Esophagus muscularis mucosa (tissue), 4 donors: ENCODE measurements at regions not wholly inside any gene's neighbourhood (a gene's known extent, or its start where the extent isn't known, plus 50 kb on each side); places are given as distances from the start of the nearest gene placed in this dataset.

Experiments
- DNase-seq: peaks from one replicate; pipeline ENCODE4 v3.0.0-alpha.2; 2017; ENCODE audit errors: extremely low spot score
- H3K27ac ChIP-seq, 4 donors: fragments of 200-600 bp; sonication (generic); replicated peaks in 1 of 4; 1 replicate in 3 of 4; 2 replicates in 1 of 4; pipeline ENCODE4 v1.5.1; 2016 to 2019; ENCODE audit warnings: mild to moderate bottlenecking in 1 of 4
- H3K27me3 ChIP-seq, 4 donors: fragments of 200-600 bp; sonication (generic); one replicate each; pipeline versions ENCODE4 v1.5.1 to v1.6.0; 2016 to 2019
- H3K36me3 ChIP-seq, 4 donors: fragments of 200-600 bp; sonication (generic); one replicate each; pipeline ENCODE4 v1.5.1; 2016 to 2019
- H3K4me1 ChIP-seq, 4 donors: fragments of 200-600 bp; sonication (generic); one replicate each; pipeline ENCODE4 v1.5.1; 2016 to 2019
- H3K4me3 ChIP-seq, 4 donors: fragments of 200-600 bp; sonication (generic); 1 replicate in 2 of 4; 2 replicates in 2 of 4; pipeline ENCODE4 v1.5.1; 2016 to 2019; ENCODE audit warnings: mild to moderate bottlenecking in 4 of 4, moderate library complexity in 1 of 4
- H3K9me3 ChIP-seq, 4 donors: fragments of 200-600 bp; sonication (generic); 1 replicate in 3 of 4; 2 replicates in 1 of 4; pipeline ENCODE4 v1.5.1; 2016 to 2019
- CTCF ChIP-seq, 3 experiments: fragments of 200-600 bp in 2 of 3; fragments of 450-650 bp in 1 of 3; sonication (generic) in 2 of 3; IDR thresholded peaks; one replicate each; pipeline ENCODE4 v1.5.1; 2017 to 2019; ENCODE audit warnings: antibody characterized with exemption in 3 of 3, mild to moderate bottlenecking in 2 of 3, moderate library complexity in 1 of 3
- EP300 ChIP-seq: sonication (generic); formaldehyde crosslinking; IDR thresholded peaks from one replicate; pipeline ENCODE4 v1.6.1; 2017; ENCODE audit warnings: antibody characterized with exemption
- POLR2A ChIP-seq: fragments of 450-650 bp; IDR thresholded peaks from one replicate; pipeline ENCODE4 v1.6.1; 2017; ENCODE audit warnings: antibody characterized with exemption, moderate library complexity, mild to moderate bottlenecking, low read depth
- POLR2AphosphoS5 ChIP-seq, 2 donors: sonication (generic); formaldehyde crosslinking; IDR thresholded peaks; one replicate each; pipeline ENCODE4 v1.6.1; 2017; ENCODE audit warnings: antibody characterized with exemption in 2 of 2
- WGBS: methylation state at CpG from one replicate; pipeline ENCODE4 v1.1.5; 2018; 5-methylcytosine and 5-hydroxymethylcytosine counted together
- intact Hi-C: fragments of 100-400 bp; cut with DNase I; formaldehyde crosslinking; loops from one replicate; pipeline ENCODE4 v1.15.1; 2023

GRCh38 chr11:80503990-80504389 is 1063.2 kb upstream of the TENM4 start:
- H3K36me3 ChIP-seq: no peaks in the 10 kb centered on the region
- no peaks in the 10 kb centered on the region for H3K27me3 ChIP-seq
- H3K9me3 ChIP-seq: peaks cover 0 to 8% (median 0%) of the 10 kb centered on the region in 4 donors
- 81% methylated on average over 1 of the region's 1 CpG for WGBS
- H3K4me3 ChIP-seq: no peak overlapping the region
- intact Hi-C loops: no loop called here
- no peak for DNase-seq
- TF ChIP-seq POLR2AphosphoS5 (IDR thresholded peaks at IDR 0.05) (no peak), POLR2A (no peak), EP300 (no peak), CTCF (IDR thresholded peaks at IDR 0.05) (no peak)
- no peak overlapping the region for H3K27ac ChIP-seq
- no peaks in the 10 kb centered on the region for H3K4me1 ChIP-seq

DNA sequence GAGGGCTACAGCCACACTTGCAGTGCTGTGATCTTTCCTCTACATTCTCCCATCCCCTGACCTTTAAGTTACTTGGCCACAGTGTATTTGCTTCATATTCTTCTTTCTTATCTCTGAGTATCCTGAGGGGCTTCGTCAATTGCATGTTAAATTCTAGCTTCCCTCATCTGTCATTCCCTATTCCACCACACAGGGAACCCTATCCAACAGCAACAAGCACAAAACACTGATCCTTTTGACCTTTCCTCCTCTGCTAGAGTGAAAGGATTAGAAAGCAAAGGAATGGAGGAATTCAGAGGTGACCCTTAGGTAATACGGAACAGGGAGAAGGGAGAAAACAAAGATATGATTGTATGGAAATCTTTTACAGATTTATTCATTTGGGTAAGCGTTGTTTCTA is 1061.7 kb upstream of the TENM4 start:
- Histone ChIP-seq H3K36me3 (no peaks in the 10 kb centered on the region), H3K27me3 (no peaks in the 10 kb centered on the region), H3K27ac (no peak overlapping the region), H3K4me3 (no peak overlapping the region), H3K4me1 (no peaks in the 10 kb centered on the region), H3K9me3 (peaks cover 0 to 3% (median 0%) of the 10 kb centered on the region in 4 donors)
- DNase-seq: no peak
- TF ChIP-seq CTCF (IDR thresholded peaks at IDR 0.05): no peak
- no peak for TF ChIP-seq POLR2AphosphoS5 (IDR thresholded peaks at IDR 0.05)
- no peak for TF ChIP-seq EP300
- no peak for TF ChIP-seq POLR2A
- WGBS: 52% methylated on average over 3 of the region's 3 CpGs
- intact Hi-C loops: no loop called here

DNA sequence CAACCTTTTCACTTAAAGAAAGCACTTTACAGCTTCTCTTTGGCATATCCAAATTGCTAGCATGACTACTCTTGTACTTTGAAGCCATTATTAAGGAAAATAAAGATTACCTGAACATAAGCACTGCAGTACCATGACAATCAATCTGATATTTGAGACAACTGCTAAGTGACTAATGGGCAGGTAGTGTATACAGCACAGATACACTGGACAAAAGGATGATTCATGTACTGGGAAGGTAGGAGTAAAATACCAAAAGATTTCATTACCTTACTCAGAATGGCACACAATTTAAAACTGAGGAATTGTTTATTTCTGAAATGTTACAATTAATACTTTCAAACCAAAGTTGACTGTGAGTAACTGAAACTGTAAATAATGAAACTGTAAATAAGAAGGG is 1054.3 kb upstream of the TENM4 start:
- Histone ChIP-seq H3K27ac (no peak overlapping the region), H3K4me1 (no peaks in the 10 kb centered on the region), H3K4me3 (no peak overlapping the region), H3K36me3 (no peaks in the 10 kb centered on the region), H3K27me3 (no peaks in the 10 kb centered on the region), H3K9me3 (peaks cover 0 to 20% (median 9%) of the 10 kb centered on the region in 4 donors)
- intact Hi-C loops: no loop called here
- TF ChIP-seq POLR2AphosphoS5 (IDR thresholded peaks at IDR 0.05) (no peak), CTCF (IDR thresholded peaks at IDR 0.05) (no peak), EP300 (no peak), POLR2A (no peak)
- no peak for DNase-seq

- no peak overlapping the region for H3K27ac ChIP-seq
- intact Hi-C loops: no loop called here
- H3K36me3 ChIP-seq: no peaks in the 10 kb centered on the region
- no peak for TF ChIP-seq CTCF (IDR thresholded peaks at IDR 0.05)
- TF ChIP-seq POLR2A: no peak
- TF ChIP-seq EP300: no peak
- TF ChIP-seq POLR2AphosphoS5 (IDR thresholded peaks at IDR 0.05): no peak
- no peaks in the 10 kb centered on the region for H3K4me1 ChIP-seq
- no peak for DNase-seq
- H3K27me3 ChIP-seq: no peaks in the 10 kb centered on the region
- H3K9me3 ChIP-seq: no peaks in the 10 kb centered on the region
- no peak overlapping the region for H3K4me3 ChIP-seq
Observed at GRCh38 chr11:80487952-80488351, 1047.1 kb upstream of the TENM4 start.

GRCh38 chr11:80486678-80487077 is 1045.8 kb upstream of the TENM4 start:
- no peak for DNase-seq
- no peaks in the 10 kb centered on the region for H3K27me3 ChIP-seq
- intact Hi-C loops: no loop called here
- WGBS: 84% methylated on average over 4 of the region's 4 CpGs
- TF ChIP-seq CTCF (IDR thresholded peaks at IDR 0.05): no peak
- no peak for TF ChIP-seq POLR2AphosphoS5 (IDR thresholded peaks at IDR 0.05)
- TF ChIP-seq POLR2A: no peak
- TF ChIP-seq EP300: no peak
- no peaks in the 10 kb centered on the region for H3K4me1 ChIP-seq
- H3K27ac ChIP-seq: no peak overlapping the region
- H3K4me3 ChIP-seq: no peak overlapping the region
- H3K9me3 ChIP-seq: no peaks in the 10 kb centered on the region
- H3K36me3 ChIP-seq: no peaks in the 10 kb centered on the region
